ENCODE measurements at regions not wholly inside any gene's neighbourhood (a gene's known extent, or its start where the extent isn't known, plus 50 kb on each side); places are given as distances from the start of the nearest gene placed in this dataset.

GRCh38 chr5:116389601-116390000 lies 185.0 kb downstream of the SEMA6A start:
- no peak for DNase-seq (ENCODE audit: low read depth)
- TF ChIP-seq CTCF (conservative IDR thresholded peaks at IDR 0.05; ENCODE audit: low read depth, low read length): no peak
- H3K4me3 ChIP-seq (ENCODE audit: low read depth, low read length): no peak overlapping the region

- TF ChIP-seq CTCF (conservative IDR thresholded peaks at IDR 0.05; ENCODE audit: low read depth, low read length): no peak
- H3K4me3 ChIP-seq (ENCODE audit: low read depth, low read length): no peak overlapping the region
- no peak for DNase-seq (ENCODE audit: low read depth)
Observed at GRCh38 chr5:116388564-116389258, 185.9 kb downstream of the SEMA6A start.

DNA sequence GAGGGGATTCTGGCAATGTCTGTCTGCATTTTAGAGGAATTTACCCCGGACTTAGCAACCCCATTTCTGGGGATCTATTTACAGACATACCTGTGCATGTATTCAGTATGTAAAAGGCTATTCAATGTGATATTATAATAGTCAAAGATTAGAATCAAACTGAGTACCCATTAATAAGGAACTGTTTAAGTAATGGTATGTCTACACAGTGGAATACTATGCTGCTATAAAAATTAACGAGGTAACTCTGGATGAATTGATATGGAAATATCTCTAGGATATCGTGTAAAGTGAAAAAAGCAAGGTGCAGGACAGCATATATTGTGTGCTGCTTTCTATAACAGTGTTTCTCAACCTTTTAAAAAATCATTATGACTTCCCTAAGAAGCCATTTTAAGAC lies 186.9 kb downstream of the SEMA6A start:
- no peak for TF ChIP-seq CTCF (conservative IDR thresholded peaks at IDR 0.05; ENCODE audit: low read depth, low read length)
- DNase-seq (ENCODE audit: low read depth): no peak
- no peak overlapping the region for H3K4me3 ChIP-seq (ENCODE audit: low read depth, low read length)

- no peak for TF ChIP-seq CTCF (conservative IDR thresholded peaks at IDR 0.05; ENCODE audit: low read depth, low read length)
Observed at GRCh38 chr5:116386633-116387032, 188.0 kb downstream of the SEMA6A start.

GRCh38 chr5:116382874-116383266 lies 191.8 kb downstream of the SEMA6A start:
- no peak for DNase-seq (ENCODE audit: low read depth)
- TF ChIP-seq CTCF (conservative IDR thresholded peaks at IDR 0.05; ENCODE audit: low read depth, low read length): no peak

More at GRCh38 chr5:116386633-116387032, 188.0 kb downstream of the SEMA6A start:
- no peak overlapping the region for H3K4me3 ChIP-seq (ENCODE audit: low read depth, low read length)
- no peak for DNase-seq (ENCODE audit: low read depth)

DNA sequence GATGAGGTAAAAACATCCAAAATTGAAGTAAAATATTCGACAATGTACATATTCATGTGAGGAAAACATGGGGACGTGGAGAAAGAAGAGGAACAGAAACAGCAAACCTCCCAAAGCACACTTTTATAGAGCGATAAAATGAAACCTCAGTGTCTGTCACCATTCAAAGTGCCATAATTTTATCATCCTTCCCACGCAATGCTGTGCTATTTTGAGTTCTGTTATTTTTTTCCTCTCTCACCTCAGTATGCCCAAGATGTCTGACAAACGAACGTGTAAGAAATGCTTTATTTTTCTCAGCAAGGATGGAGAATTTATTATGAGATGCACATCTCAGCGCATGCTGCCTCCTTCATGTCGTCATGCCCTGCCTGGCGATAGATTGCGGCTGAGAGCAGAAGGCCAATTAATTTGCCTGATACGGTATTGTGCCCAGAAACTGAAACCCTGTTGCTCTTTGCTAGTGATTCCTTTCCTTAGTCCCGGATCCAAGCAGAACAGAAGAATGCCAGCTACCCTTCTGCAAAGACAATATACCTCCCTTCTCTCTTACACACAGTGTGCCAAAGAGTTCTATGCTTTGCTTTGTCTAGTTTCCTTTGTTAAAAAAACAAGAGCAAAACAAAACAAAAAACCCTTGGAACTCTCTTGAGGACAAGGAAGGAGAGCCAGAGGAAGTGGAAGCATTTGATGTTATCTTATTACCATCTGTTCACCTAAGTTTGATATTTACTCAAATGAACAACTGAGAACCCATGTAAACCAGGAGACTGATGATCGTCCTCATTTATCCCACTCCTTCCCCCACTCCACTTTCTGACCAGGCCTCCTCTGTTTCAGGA lies 192.4 kb downstream of the SEMA6A start:
- DNase-seq (ENCODE audit: low read depth): no peak
- no peak overlapping the region for H3K4me3 ChIP-seq (ENCODE audit: low read depth, low read length)
- TF ChIP-seq CTCF (conservative IDR thresholded peaks at IDR 0.05; ENCODE audit: low read depth, low read length): no peak

More at GRCh38 chr5:116382874-116383266, 191.8 kb downstream of the SEMA6A start:
- H3K4me3 ChIP-seq (ENCODE audit: low read depth, low read length): no peak overlapping the region
